H1 (cell line): ENCODE measurements at regions not wholly inside any gene's neighbourhood (a gene's known extent, or its start where the extent isn't known, plus 50 kb on each side); places are given as distances from the start of the nearest gene placed in this dataset.

Experiments
- CEBPB ChIP-seq: IDR thresholded peaks from 2 replicates; pipeline ENCODE4 v1.6.1; 2012; ENCODE audit warnings: low read depth, low read length
- GTF2F1 ChIP-seq: IDR thresholded peaks from 2 replicates; pipeline ENCODE4 v1.6.1; 2012; ENCODE audit warnings: low read depth, low read length, improper control_type of control experiment, borderline replicate concordance
- RAD21 ChIP-seq, 2 experiments: IDR thresholded peaks in 1 of 2; conservative IDR thresholded peaks in 1 of 2; 2 replicates each; pipeline ENCODE4 v1.6.1; 2011; ENCODE audit warnings: low read depth in 2 of 2, low read length in 2 of 2, improper control_type of control experiment in 1 of 2, inconsistent platforms in 1 of 2, mild to moderate bottlenecking in 1 of 2, moderate library complexity in 1 of 2
- SRF ChIP-seq: IDR thresholded peaks from 2 replicates; pipeline ENCODE4 v1.6.1; 2011; ENCODE audit warnings: mild to moderate bottlenecking, low read depth, low read length, moderate library complexity
- TAF7 ChIP-seq: optimal IDR thresholded peaks from 2 replicates; pipeline ENCODE3; 2011; ENCODE audit warnings: low read depth, mild to moderate bottlenecking, inconsistent platforms, low read length, moderate library complexity, borderline replicate concordance
- TF ChIP-seq, protein P1 (sequence below), 3 experiments: IDR thresholded peaks; 1 replicate in 2 of 3; 2 replicates in 1 of 3; pipeline versions ENCODE4 v1.5.1 to v1.6.1; 2011; ENCODE audit warnings: low read length in 3 of 3, mild to moderate bottlenecking in 3 of 3, inconsistent platforms in 2 of 3, low read depth in 1 of 3, moderate library complexity in 1 of 3; ENCODE audit not compliant: insufficient read depth in 1 of 3; ENCODE audit errors: control extremely low read depth in 1 of 3
- TF ChIP-seq, protein P2 (sequence below): IDR thresholded peaks from 2 replicates; pipeline ENCODE4 v1.6.1; 2012; ENCODE audit warnings: inconsistent platforms

DNA sequence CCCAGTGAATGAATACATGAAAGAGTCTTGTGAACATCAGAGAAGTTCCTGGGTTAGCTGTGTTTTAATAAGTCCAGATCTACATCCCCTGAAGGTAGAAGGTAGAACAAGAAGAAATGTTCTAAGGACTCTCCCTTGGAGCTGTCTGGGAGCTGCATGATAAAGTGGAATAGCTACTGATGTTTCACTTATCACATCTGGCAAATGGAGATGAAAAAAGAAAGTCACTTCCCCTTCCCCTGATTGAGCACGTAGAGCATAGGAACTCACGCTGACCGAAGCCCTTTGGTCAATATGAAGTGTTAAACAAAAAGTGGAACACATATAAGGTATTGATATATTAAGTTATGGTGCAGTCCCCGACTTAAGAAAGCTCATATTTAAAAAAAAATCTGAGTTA, 53.2 kb upstream of the PARP1 start (continued):
- TF ChIP-seq TAF7 (no peak), SRF (no peak), RAD21 (IDR thresholded peaks at IDR 0.05 in 1 of 2, conservative IDR thresholded peaks at IDR 0.05 in 1 of 2; ENCODE audit: low read depth in 2 of 2, low read length in 2 of 2) (no peak), GTF2F1 (no peak), CEBPB (no peak)
- TF ChIP-seq, protein P1, sequence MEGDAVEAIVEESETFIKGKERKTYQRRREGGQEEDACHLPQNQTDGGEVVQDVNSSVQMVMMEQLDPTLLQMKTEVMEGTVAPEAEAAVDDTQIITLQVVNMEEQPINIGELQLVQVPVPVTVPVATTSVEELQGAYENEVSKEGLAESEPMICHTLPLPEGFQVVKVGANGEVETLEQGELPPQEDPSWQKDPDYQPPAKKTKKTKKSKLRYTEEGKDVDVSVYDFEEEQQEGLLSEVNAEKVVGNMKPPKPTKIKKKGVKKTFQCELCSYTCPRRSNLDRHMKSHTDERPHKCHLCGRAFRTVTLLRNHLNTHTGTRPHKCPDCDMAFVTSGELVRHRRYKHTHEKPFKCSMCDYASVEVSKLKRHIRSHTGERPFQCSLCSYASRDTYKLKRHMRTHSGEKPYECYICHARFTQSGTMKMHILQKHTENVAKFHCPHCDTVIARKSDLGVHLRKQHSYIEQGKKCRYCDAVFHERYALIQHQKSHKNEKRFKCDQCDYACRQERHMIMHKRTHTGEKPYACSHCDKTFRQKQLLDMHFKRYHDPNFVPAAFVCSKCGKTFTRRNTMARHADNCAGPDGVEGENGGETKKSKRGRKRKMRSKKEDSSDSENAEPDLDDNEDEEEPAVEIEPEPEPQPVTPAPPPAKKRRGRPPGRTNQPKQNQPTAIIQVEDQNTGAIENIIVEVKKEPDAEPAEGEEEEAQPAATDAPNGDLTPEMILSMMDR (IDR thresholded peaks at IDR 0.05; ENCODE audit: control extremely low read depth in 1 of 3, insufficient read depth in 1 of 3, low read depth in 1 of 3, low read length in 3 of 3), result no peak
- TF ChIP-seq, protein P2, sequence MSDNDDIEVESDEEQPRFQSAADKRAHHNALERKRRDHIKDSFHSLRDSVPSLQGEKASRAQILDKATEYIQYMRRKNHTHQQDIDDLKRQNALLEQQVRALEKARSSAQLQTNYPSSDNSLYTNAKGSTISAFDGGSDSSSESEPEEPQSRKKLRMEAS, result no peak
- TF ChIP-seq, all 59 proteins: peak for 0
